GM12878 (cell line): ENCODE measurements at regions not wholly inside any gene's neighbourhood (a gene's known extent, or its start where the extent isn't known, plus 50 kb on each side); places are given as distances from the start of the nearest gene placed in this dataset.

Experiments
- ATAC-seq: fragments of 200-7000 bp; cut with Tn5 transposase; 3 replicates; pipeline ENCODE4 v1.9.1; 2020; ENCODE audit warnings: mild to moderate bottlenecking, moderate library complexity
- BruUV-seq: library from RNA; stranded (reverse); fragments of 400-500 nt; replicated peaks from 2 replicates; lab custom pipeline; 2021; lab: Mats Ljungman, UMichigan
- CTCF ChIA-PET: fragments of 300-600 bp; sonication (Branson Sonifier 250); formaldehyde crosslinking; extraction: SDS; loops from one replicate; lab custom pipeline; 2021; ENCODE audit warnings: inconsistent platforms; lab: Yijun Ruan, JAX
- POLR2A ChIA-PET: fragments of 350-600 bp; formaldehyde crosslinking; extraction: SDS; loops from one replicate; lab custom pipeline; 2021; ENCODE audit warnings: inconsistent platforms; lab: Charles Lee
- RAD21 ChIA-PET: fragments of 300-600 bp; sonication (Branson Sonifier 250); formaldehyde crosslinking; loops from one replicate; lab custom pipeline; 2023; ENCODE audit warnings: antibody characterized with exemption; ENCODE audit not compliant: unreplicated experiment; lab: Charles Lee
- SMC1A ChIA-PET: fragments of 300-600 bp; sonication (Branson Sonifier 250); formaldehyde crosslinking; loops from one replicate; lab custom pipeline; 2023; ENCODE audit not compliant: unreplicated experiment, uncharacterized antibody; lab: Charles Lee
- DNase-seq: peaks from one replicate; pipeline ENCODE4 v3.0.0-alpha.2; 2011; ENCODE audit warnings: low read depth, low spot score
- FAIRE-seq: peaks from 3 replicates; lab custom pipeline; 2011; peaks lifted over from hg19 to GRCh38; lab: Jason Lieb, UNC
- H2AFZ ChIP-seq: 2 replicates; pipeline ENCODE4 v1.6.0; 2011; ENCODE audit warnings: low read depth, low read length, control low read depth; ENCODE audit not compliant: control insufficient read depth
- H3K27ac ChIP-seq: 2 replicates; pipeline ENCODE4 v1.5.1; 2011; ENCODE audit warnings: control low read depth; ENCODE audit not compliant: control insufficient read depth, insufficient read depth
- H3K27me3 ChIP-seq, 2 experiments: replicated peaks in 1 of 2; 2 replicates each; pipeline versions ENCODE4 v1.6.0 to v1.6.1; 2011; ENCODE audit warnings: low read length in 1 of 2; ENCODE audit not compliant: control insufficient read depth in 2 of 2, insufficient read depth in 2 of 2
- H3K36me3 ChIP-seq, 2 experiments: 2 replicates each; pipeline ENCODE4 v1.5.1; 2011; ENCODE audit warnings: low read length in 1 of 2; ENCODE audit not compliant: control insufficient read depth in 2 of 2, insufficient read depth in 2 of 2
- H3K4me1 ChIP-seq: 2 replicates; pipeline ENCODE4 v1.6.1; 2011; ENCODE audit warnings: mild to moderate bottlenecking, low read length, moderate library complexity, mixed read lengths; ENCODE audit not compliant: control insufficient read depth, insufficient read depth
- H3K4me2 ChIP-seq: 2 replicates; pipeline ENCODE4 v1.6.0; 2011; ENCODE audit warnings: control low read depth; ENCODE audit not compliant: control insufficient read depth, insufficient read depth
- H3K4me3 ChIP-seq: fragments of 200-600 bp; sonication (generic); 2 replicates; pipeline ENCODE4 v1.5.1; 2016
- H3K79me2 ChIP-seq: 2 replicates; pipeline ENCODE4 v1.6.0; 2011; ENCODE audit warnings: low read length; ENCODE audit not compliant: control insufficient read depth, insufficient read depth
- H3K9ac ChIP-seq: 2 replicates; pipeline ENCODE4 v1.8.0; 2011; ENCODE audit warnings: low read length, control low read depth, mixed read lengths; ENCODE audit not compliant: control insufficient read depth, insufficient read depth
- H3K9me3 ChIP-seq: replicated peaks from 3 replicates; pipeline ENCODE4 v1.5.1; 2011; ENCODE audit warnings: mild to moderate bottlenecking, low read length; ENCODE audit not compliant: control insufficient read depth, insufficient read depth
- H4K20me1 ChIP-seq: 2 replicates; pipeline ENCODE4 v1.6.0; 2011; ENCODE audit not compliant: control insufficient read depth, insufficient read depth
- BCL11A ChIP-seq: IDR thresholded peaks from 2 replicates; pipeline ENCODE4 v1.6.1; 2011; ENCODE audit warnings: low read depth, low read length
- CBFB ChIP-seq: IDR thresholded peaks from 2 replicates; pipeline ENCODE4 v1.6.1; 2016; ENCODE audit warnings: antibody characterized with exemption, low read depth
- CBX5 ChIP-seq: sonication (generic); IDR thresholded peaks from 2 replicates; pipeline ENCODE4 v1.6.1; 2016; ENCODE audit warnings: low read depth, moderate library complexity, mild to moderate bottlenecking, inconsistent platforms
- CHD1 ChIP-seq: IDR thresholded peaks from 2 replicates; pipeline ENCODE4 v1.6.1; 2012; ENCODE audit warnings: low read depth, low read length, improper control_type of control experiment
- CREM ChIP-seq: IDR thresholded peaks from 2 replicates; pipeline ENCODE4 v1.6.1; 2014; ENCODE audit warnings: antibody characterized with exemption, low read depth
- FOS ChIP-seq: IDR thresholded peaks from 3 replicates; pipeline ENCODE4 v1.6.1; 2011; ENCODE audit warnings: borderline replicate concordance; ENCODE audit not compliant: insufficient read length; ENCODE audit errors: extremely low read depth
- IKZF2 ChIP-seq, 2 experiments: fragments of 450-650 bp; IDR thresholded peaks; 2 replicates each; pipeline ENCODE4 v1.6.1; 2017; ENCODE audit warnings: mild to moderate bottlenecking in 2 of 2, moderate library complexity in 2 of 2
- JUNB ChIP-seq: IDR thresholded peaks from 2 replicates; pipeline ENCODE4 v1.6.1; 2016; ENCODE audit warnings: antibody characterized with exemption, mild to moderate bottlenecking
- KLF5 ChIP-seq: fragments of 450-650 bp; IDR thresholded peaks from 2 replicates; pipeline ENCODE4 v1.6.1; 2014; ENCODE audit warnings: mild to moderate bottlenecking; ENCODE audit not compliant: partially characterized antibody
- LARP7 ChIP-seq: fragments of 450-650 bp; IDR thresholded peaks from 2 replicates; pipeline ENCODE4 v1.6.1; 2017; ENCODE audit warnings: mild to moderate bottlenecking
- RFX5 ChIP-seq: IDR thresholded peaks from 2 replicates; pipeline ENCODE4 v1.6.1; 2011; ENCODE audit warnings: low read depth, low read length, improper control_type of control experiment
- SP1 ChIP-seq: IDR thresholded peaks from one replicate; pipeline ENCODE4 v1.6.1; 2011; ENCODE audit warnings: low read depth, low read length
- TBL1XR1 ChIP-seq: IDR thresholded peaks from 2 replicates; pipeline ENCODE4 v1.6.1; 2012; ENCODE audit warnings: low read depth, low read length, improper control_type of control experiment
- YY1 ChIP-seq: IDR thresholded peaks from 2 replicates; pipeline ENCODE4 v1.6.1; 2011; ENCODE audit warnings: low read depth, mild to moderate bottlenecking, low read length
- ZBED1 ChIP-seq: IDR thresholded peaks from 2 replicates; pipeline ENCODE4 v1.6.1; 2016; ENCODE audit warnings: borderline replicate concordance
- WGBS: methylation state at CpG from one replicate; pipeline ENCODE4 v1.1.6; 2016; ENCODE audit warnings: low lambda C conversion rate; ENCODE audit not compliant: insufficient replicate concordance, insufficient coverage; ENCODE audit errors: missing lambda C conversion rate; 5-methylcytosine and 5-hydroxymethylcytosine counted together
- in situ Hi-C: fragments of 300-500 bp; cut with MboI; formaldehyde crosslinking; loops from 9 replicates; pipeline ENCODE4 v1.14.3; 2018; ENCODE audit warnings: mixed read lengths
- intact Hi-C: fragments of 100-400 bp; cut with micrococcal nuclease; formaldehyde crosslinking; loops from one replicate; pipeline ENCODE4 v1.14.2; 2022; ENCODE audit not compliant: unreplicated experiment
- TF ChIP-seq, protein P1 (sequence below): fragments of 450-650 bp; formaldehyde crosslinking; IDR thresholded peaks from 2 replicates; pipeline ENCODE4 v1.4.0; 2020; ENCODE audit warnings: mild to moderate bottlenecking, moderate library complexity
- TF ChIP-seq, protein P2 (sequence below): fragments of 450-650 bp; IDR thresholded peaks from 2 replicates; pipeline ENCODE4 v1.6.1; 2017; ENCODE audit warnings: borderline replicate concordance
- TF ChIP-seq, protein P3 (sequence below): fragments of 450-650 bp; IDR thresholded peaks from 2 replicates; pipeline ENCODE4 v1.6.1; 2017; ENCODE audit warnings: mild to moderate bottlenecking, moderate library complexity

DNA sequence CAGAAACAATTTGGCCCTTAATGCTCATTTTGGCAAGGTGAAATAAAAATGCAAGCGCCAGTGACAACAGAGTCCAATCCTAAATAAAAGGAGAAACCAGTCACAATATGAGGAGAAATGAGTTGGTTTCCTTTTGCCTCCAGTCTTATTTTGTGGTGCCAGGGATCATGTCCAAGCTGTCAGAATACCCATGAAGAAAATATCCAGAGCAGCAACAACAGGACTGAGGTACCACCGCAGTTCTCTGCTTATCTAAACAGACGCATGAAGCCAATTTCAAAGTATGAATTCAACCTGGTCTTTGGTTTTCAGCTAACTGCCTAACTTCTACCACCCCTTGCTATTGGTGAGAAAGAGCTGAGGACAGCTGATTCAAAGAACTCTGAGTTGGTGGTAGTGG lies 199.9 kb upstream of the MAGEB2 start (continued):
- TF ChIP-seq, protein P1, sequence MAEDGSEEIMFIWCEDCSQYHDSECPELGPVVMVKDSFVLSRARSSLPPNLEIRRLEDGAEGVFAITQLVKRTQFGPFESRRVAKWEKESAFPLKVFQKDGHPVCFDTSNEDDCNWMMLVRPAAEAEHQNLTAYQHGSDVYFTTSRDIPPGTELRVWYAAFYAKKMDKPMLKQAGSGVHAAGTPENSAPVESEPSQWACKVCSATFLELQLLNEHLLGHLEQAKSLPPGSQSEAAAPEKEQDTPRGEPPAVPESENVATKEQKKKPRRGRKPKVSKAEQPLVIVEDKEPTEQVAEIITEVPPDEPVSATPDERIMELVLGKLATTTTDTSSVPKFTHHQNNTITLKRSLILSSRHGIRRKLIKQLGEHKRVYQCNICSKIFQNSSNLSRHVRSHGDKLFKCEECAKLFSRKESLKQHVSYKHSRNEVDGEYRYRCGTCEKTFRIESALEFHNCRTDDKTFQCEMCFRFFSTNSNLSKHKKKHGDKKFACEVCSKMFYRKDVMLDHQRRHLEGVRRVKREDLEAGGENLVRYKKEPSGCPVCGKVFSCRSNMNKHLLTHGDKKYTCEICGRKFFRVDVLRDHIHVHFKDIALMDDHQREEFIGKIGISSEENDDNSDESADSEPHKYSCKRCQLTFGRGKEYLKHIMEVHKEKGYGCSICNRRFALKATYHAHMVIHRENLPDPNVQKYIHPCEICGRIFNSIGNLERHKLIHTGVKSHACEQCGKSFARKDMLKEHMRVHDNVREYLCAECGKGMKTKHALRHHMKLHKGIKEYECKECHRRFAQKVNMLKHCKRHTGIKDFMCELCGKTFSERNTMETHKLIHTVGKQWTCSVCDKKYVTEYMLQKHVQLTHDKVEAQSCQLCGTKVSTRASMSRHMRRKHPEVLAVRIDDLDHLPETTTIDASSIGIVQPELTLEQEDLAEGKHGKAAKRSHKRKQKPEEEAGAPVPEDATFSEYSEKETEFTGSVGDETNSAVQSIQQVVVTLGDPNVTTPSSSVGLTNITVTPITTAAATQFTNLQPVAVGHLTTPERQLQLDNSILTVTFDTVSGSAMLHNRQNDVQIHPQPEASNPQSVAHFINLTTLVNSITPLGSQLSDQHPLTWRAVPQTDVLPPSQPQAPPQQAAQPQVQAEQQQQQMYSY, result no peak
- TF ChIP-seq TBL1XR1, result no peak
- TF ChIP-seq CHD1, result no peak
- TF ChIP-seq, all 136 proteins: peak for 0

DNA sequence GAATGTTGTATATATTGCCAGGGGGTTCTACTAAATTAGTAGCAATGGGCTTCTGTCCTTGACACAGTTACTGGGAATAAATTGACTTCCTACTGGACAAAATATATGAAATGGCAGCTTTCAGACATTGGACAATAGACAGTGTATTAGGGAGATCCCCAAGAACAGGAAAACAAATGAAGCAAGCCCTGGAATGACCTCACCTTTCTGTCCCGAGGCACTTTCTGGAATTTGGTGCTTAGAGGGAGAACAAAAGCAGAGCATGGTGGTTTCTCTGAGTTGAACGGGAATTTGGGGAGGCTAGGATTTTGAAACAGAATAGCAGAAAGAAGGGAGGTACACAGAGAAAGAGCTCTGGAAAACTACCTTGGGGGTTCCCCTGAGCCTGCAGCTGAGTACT lies 187.7 kb upstream of the MAGEB2 start:
- DNase-seq, result no peak
- in situ Hi-C loops, result no loop called here
- ChIA-PET CTCF (no interaction called here), RAD21 (no interaction called here), POLR2A (no interaction called here), SMC1A (no interaction called here)
- H3K36me3 ChIP-seq, result no peaks in the 10 kb centered on the region
- FAIRE-seq, result no peak
- no peaks in the 10 kb centered on the region for H3K9me3 ChIP-seq
- H3K4me1 ChIP-seq, result no peaks in the 10 kb centered on the region
- H3K4me3 ChIP-seq, result no peak overlapping the region
- H3K79me2 ChIP-seq, result no peaks in the 10 kb centered on the region
- H3K27ac ChIP-seq, result no peak overlapping the region
- H3K27me3 ChIP-seq, result no peaks in the 10 kb centered on the region
- ATAC-seq, result no peak
- H3K9ac ChIP-seq, result no peak overlapping the region
- no peak overlapping the region for H2AFZ ChIP-seq
- 13% methylated on average over 2 of the region's 2 CpGs for WGBS
- H4K20me1 ChIP-seq, result no peaks in the 10 kb centered on the region
- intact Hi-C loops, result no loop called here
- no TSS peak for BruUV-seq
- H3K4me2 ChIP-seq, result no peak overlapping the region
- no peak for TF ChIP-seq LARP7
- no peak for TF ChIP-seq JUNB
- no peak for TF ChIP-seq FOS
- TF ChIP-seq CBX5, result no peak
- TF ChIP-seq, protein P2, sequence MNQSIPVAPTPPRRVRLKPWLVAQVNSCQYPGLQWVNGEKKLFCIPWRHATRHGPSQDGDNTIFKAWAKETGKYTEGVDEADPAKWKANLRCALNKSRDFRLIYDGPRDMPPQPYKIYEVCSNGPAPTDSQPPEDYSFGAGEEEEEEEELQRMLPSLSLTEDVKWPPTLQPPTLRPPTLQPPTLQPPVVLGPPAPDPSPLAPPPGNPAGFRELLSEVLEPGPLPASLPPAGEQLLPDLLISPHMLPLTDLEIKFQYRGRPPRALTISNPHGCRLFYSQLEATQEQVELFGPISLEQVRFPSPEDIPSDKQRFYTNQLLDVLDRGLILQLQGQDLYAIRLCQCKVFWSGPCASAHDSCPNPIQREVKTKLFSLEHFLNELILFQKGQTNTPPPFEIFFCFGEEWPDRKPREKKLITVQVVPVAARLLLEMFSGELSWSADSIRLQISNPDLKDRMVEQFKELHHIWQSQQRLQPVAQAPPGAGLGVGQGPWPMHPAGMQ, result no peak
- no peak for TF ChIP-seq SP1
- TF ChIP-seq YY1, result no peak
- TF ChIP-seq RFX5, result no peak
- no peak for TF ChIP-seq CBFB
- no peak for TF ChIP-seq KLF5
- TF ChIP-seq, protein P3, sequence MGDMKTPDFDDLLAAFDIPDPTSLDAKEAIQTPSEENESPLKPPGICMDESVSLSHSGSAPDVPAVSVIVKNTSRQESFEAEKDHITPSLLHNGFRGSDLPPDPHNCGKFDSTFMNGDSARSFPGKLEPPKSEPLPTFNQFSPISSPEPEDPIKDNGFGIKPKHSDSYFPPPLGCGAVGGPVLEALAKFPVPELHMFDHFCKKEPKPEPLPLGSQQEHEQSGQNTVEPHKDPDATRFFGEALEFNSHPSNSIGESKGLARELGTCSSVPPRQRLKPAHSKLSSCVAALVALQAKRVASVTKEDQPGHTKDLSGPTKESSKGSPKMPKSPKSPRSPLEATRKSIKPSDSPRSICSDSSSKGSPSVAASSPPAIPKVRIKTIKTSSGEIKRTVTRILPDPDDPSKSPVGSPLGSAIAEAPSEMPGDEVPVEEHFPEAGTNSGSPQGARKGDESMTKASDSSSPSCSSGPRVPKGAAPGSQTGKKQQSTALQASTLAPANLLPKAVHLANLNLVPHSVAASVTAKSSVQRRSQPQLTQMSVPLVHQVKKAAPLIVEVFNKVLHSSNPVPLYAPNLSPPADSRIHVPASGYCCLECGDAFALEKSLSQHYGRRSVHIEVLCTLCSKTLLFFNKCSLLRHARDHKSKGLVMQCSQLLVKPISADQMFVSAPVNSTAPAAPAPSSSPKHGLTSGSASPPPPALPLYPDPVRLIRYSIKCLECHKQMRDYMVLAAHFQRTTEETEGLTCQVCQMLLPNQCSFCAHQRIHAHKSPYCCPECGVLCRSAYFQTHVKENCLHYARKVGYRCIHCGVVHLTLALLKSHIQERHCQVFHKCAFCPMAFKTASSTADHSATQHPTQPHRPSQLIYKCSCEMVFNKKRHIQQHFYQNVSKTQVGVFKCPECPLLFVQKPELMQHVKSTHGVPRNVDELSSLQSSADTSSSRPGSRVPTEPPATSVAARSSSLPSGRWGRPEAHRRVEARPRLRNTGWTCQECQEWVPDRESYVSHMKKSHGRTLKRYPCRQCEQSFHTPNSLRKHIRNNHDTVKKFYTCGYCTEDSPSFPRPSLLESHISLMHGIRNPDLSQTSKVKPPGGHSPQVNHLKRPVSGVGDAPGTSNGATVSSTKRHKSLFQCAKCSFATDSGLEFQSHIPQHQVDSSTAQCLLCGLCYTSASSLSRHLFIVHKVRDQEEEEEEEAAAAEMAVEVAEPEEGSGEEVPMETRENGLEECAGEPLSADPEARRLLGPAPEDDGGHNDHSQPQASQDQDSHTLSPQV, result no peak
- TF ChIP-seq CREM, result no peak
- TF ChIP-seq BCL11A, result no peak
- no peak for TF ChIP-seq ZBED1
- no peak for TF ChIP-seq IKZF2 (IDR thresholded peaks at IDR 0.05)
